ENCODE measurements at regions not wholly inside any gene's neighbourhood (a gene's known extent, or its start where the extent isn't known, plus 50 kb on each side); places are given as distances from the start of the nearest gene placed in this dataset.

DNA sequence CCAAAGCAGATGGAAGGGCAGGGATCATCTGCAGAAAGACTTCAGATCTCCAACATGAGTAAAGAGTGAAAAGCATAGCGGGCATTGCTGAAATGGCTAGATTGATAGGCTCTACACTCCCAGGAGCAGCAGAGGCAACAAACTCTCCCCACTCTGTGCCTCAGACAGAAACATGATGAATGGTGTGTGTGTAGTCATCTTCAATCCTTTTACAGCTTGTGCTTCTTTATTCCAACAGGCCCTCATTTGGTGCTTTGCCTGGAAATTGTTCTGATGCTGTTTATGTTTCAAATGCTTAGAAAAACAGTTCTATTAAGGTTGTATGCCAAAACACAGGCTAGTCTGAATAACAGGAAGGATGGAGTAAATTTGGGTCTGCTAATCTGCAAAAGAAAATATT is 176.2 kb downstream of the DMRTA1 start:
- no peak overlapping the region for H3K27ac Mint-ChIP-seq
- H3K4me3 Mint-ChIP-seq = no peak overlapping the region
- H3K27me3 Mint-ChIP-seq (ENCODE audit: low read depth) = peaks cover 2% of the 10 kb centered on the region
- peaks cover 4% of the 10 kb centered on the region for H3K9me3 Mint-ChIP-seq
- no peaks in the 10 kb centered on the region for H3K4me1 Mint-ChIP-seq
- no peaks in the 10 kb centered on the region for H3K36me3 Mint-ChIP-seq
- TF ChIP-seq, protein P1, sequence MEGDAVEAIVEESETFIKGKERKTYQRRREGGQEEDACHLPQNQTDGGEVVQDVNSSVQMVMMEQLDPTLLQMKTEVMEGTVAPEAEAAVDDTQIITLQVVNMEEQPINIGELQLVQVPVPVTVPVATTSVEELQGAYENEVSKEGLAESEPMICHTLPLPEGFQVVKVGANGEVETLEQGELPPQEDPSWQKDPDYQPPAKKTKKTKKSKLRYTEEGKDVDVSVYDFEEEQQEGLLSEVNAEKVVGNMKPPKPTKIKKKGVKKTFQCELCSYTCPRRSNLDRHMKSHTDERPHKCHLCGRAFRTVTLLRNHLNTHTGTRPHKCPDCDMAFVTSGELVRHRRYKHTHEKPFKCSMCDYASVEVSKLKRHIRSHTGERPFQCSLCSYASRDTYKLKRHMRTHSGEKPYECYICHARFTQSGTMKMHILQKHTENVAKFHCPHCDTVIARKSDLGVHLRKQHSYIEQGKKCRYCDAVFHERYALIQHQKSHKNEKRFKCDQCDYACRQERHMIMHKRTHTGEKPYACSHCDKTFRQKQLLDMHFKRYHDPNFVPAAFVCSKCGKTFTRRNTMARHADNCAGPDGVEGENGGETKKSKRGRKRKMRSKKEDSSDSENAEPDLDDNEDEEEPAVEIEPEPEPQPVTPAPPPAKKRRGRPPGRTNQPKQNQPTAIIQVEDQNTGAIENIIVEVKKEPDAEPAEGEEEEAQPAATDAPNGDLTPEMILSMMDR (IDR thresholded peaks at IDR 0.05; ENCODE audit: unreplicated experiment) = no peak
- no peak for DNase-seq (ENCODE audit: low spot score in 2 of 2, unreplicated experiment in 2 of 2)

DNA sequence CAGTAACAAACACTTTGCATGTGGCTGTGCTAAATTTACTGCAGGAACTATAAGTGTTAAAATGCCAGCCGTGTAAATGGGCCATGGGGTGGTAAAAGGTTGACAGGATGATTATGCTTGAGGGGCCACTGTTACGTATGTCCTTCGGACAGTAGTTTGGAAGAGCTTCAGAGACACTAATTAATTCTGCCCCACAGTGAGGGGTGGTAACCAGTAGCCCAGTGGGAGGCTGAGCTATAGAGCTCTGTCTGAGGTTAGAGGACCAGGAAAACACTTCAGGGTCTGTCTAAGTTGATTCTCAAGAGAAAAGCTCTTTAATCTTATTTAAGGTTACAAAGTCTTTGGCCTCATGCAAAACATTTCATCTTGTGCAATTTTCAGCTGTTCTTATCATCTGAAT is 176.6 kb downstream of the DMRTA1 start:
- Mint-ChIP-seq H3K36me3 (no peaks in the 10 kb centered on the region), H3K27me3 (ENCODE audit: low read depth) (peaks cover 2% of the 10 kb centered on the region), H3K27ac (no peak overlapping the region), H3K9me3 (peaks cover 4% of the 10 kb centered on the region), H3K4me3 (no peak overlapping the region), H3K4me1 (no peaks in the 10 kb centered on the region)
- no peak for DNase-seq (ENCODE audit: low spot score in 2 of 2, unreplicated experiment in 2 of 2)
- TF ChIP-seq, protein P1 (IDR thresholded peaks at IDR 0.05; ENCODE audit: unreplicated experiment) = no peak

DNA sequence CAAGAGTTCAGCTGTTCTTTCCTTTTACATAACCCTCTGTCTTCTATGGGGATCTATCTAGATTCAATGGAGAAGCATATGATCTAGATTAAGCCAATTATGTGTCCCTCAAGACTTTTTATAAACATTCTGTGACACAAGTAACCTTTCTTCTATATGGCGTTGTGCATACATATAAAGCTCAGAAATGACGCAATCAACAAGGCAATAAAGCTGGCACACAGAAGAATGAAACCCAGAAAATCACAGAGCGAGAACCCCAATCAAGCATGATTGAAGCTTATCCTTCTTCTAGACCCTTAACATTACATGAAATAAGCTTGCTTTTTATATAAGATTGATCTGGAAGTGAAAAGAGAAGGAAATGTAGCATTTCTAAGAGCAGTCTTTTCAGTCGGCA is 178.9 kb downstream of the DMRTA1 start:
- peaks cover 10% of the 10 kb centered on the region for H3K9me3 Mint-ChIP-seq
- H3K4me3 Mint-ChIP-seq = no peak overlapping the region
- no peaks in the 10 kb centered on the region for H3K36me3 Mint-ChIP-seq
- no peak for DNase-seq (ENCODE audit: low spot score in 2 of 2, unreplicated experiment in 2 of 2)
- no peaks in the 10 kb centered on the region for H3K27me3 Mint-ChIP-seq (ENCODE audit: low read depth)
- H3K4me1 Mint-ChIP-seq = no peaks in the 10 kb centered on the region
- TF ChIP-seq, protein P1 (IDR thresholded peaks at IDR 0.05; ENCODE audit: unreplicated experiment) = no peak
- no peak overlapping the region for H3K27ac Mint-ChIP-seq

DNA sequence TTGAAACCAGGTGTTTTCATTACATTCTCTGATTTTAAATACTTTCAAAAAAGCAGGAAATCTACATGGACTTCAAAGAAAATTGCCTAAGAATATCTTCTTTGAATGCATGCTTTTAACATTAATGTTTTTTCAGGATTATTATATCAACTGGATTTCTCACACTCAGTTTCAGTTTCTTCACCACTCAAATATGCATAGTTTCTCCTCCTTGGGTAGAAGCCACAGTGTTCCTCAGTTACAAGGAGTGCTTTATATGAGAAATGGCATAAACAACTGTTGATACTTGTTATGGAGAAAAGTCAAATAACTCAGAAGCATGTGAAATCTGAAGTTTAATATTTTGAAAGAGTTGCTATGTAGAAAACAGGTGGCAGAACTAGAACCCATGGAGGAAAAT is 196.9 kb downstream of the DMRTA1 start:
- no peaks in the 10 kb centered on the region for H3K27me3 Mint-ChIP-seq (ENCODE audit: low read depth)
- H3K36me3 Mint-ChIP-seq = no peaks in the 10 kb centered on the region
- H3K27ac Mint-ChIP-seq = no peak overlapping the region

DNA sequence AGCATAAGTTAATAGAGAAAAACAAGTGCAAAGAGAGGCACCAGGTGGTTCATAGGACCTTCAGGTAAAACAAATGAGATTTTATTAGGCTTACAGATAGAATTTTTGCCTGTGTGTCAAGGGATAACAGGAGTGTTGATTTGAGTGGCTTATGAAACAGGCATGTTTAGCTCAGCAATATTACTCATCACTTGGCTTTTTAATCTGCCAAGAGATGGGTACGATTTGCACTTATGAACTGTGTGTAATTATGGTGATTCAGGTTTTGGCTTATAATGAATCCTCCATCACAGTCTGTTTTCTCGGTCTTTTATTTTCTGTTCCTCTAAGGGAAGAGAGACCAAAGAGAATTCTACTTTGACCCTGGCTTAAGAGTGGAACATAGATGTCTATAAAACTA is 199.3 kb downstream of the DMRTA1 start:
- Mint-ChIP-seq H3K27me3 (ENCODE audit: low read depth) (no peaks in the 10 kb centered on the region), H3K27ac (no peak overlapping the region), H3K36me3 (no peaks in the 10 kb centered on the region), H3K9me3 (no peaks in the 10 kb centered on the region), H3K4me3 (no peak overlapping the region), H3K4me1 (no peaks in the 10 kb centered on the region)
- no peak for DNase-seq (ENCODE audit: low spot score in 2 of 2, unreplicated experiment in 2 of 2)
- TF ChIP-seq, protein P1 (IDR thresholded peaks at IDR 0.05; ENCODE audit: unreplicated experiment) = no peak

More for the DNA sequence above, 196.9 kb downstream of the DMRTA1 start:
- Mint-ChIP-seq H3K4me3 (no peak overlapping the region), H3K4me1 (no peaks in the 10 kb centered on the region), H3K9me3 (no peaks in the 10 kb centered on the region)
- TF ChIP-seq, protein P1 (IDR thresholded peaks at IDR 0.05; ENCODE audit: unreplicated experiment) = no peak
- no peak for DNase-seq (ENCODE audit: low spot score in 2 of 2, unreplicated experiment in 2 of 2)

DNA sequence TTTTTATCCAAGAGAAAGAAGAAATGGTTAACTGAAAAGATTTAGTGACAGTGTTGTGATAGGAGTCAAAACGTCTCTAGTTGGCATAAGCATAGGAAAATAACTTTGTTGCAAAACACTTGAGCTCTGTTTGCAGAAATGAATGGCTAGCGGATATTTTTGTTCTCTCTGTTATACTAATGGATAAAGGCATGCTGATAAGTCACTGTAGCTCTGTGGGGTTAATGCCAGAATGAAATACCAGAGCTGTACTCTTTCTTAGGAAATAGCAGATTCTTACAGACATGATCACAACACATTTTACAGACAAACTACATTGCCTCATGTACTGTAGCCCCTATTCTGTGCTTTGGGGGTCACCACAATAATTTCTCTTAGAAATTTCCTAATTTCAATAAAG is 202.8 kb downstream of the DMRTA1 start:
- no peak for DNase-seq (ENCODE audit: low spot score in 2 of 2, unreplicated experiment in 2 of 2)
- no peaks in the 10 kb centered on the region for H3K4me1 Mint-ChIP-seq
- no peaks in the 10 kb centered on the region for H3K27me3 Mint-ChIP-seq (ENCODE audit: low read depth)
- H3K36me3 Mint-ChIP-seq = no peaks in the 10 kb centered on the region
- TF ChIP-seq, protein P1 (IDR thresholded peaks at IDR 0.05; ENCODE audit: unreplicated experiment) = no peak
- H3K27ac Mint-ChIP-seq = no peak overlapping the region
- H3K9me3 Mint-ChIP-seq = no peaks in the 10 kb centered on the region
- H3K4me3 Mint-ChIP-seq = no peak overlapping the region

All from mesothelial cell of epicardium (in vitro differentiated cells).